Right lobe of liver (tissue), 6 donors: ENCODE measurements at regions not wholly inside any gene's neighbourhood (a gene's known extent, or its start where the extent isn't known, plus 50 kb on each side); places are given as distances from the start of the nearest gene placed in this dataset.

Source experiments
- ATAC-seq, 4 donors: fragments of 200-7000 bp; cut with Tn5 transposase; one replicate each; pipeline ENCODE4 v1.9.1; 2020; ENCODE audit warnings: mild to moderate bottlenecking in 4 of 4, moderate library complexity in 4 of 4
- DNase-seq, 3 donors: peaks; one replicate each; pipeline ENCODE4 v3.0.0-alpha.2; 2020
- H3K27ac ChIP-seq, 3 donors: fragments of 200-600 bp; one replicate each; pipeline ENCODE4 v1.8.0; 2022
- H3K27me3 ChIP-seq, 2 donors: fragments of 200-600 bp; one replicate each; pipeline ENCODE4 v1.8.0; 2022
- H3K36me3 ChIP-seq, 4 donors: fragments of 200-600 bp; sonication (generic) in 1 of 4; one replicate each; pipeline versions ENCODE4 v1.5.1 to v1.8.0; 2017 to 2022; ENCODE audit warnings: control low read depth in 1 of 4
- H3K4me1 ChIP-seq, 4 donors: fragments of 200-600 bp; sonication (generic) in 1 of 4; one replicate each; pipeline versions ENCODE4 v1.5.1 to v1.8.0; 2017 to 2022; ENCODE audit warnings: control low read depth in 1 of 4
- H3K4me3 ChIP-seq, 3 donors: fragments of 200-600 bp; one replicate each; pipeline ENCODE4 v1.8.0; 2022
- H3K9me3 ChIP-seq, 4 donors: fragments of 200-600 bp; sonication (generic) in 1 of 4; one replicate each; pipeline versions ENCODE4 v1.5.1 to v1.8.0; 2017 to 2022; ENCODE audit warnings: control low read depth in 1 of 4
- CTCF ChIP-seq, 4 donors: fragments of 200-600 bp in 3 of 4; fragments of 450-650 bp in 1 of 4; IDR thresholded peaks; one replicate each; pipeline versions ENCODE4 v1.5.1 to v1.8.0; 2016 to 2022; ENCODE audit warnings: antibody characterized with exemption in 4 of 4, mild to moderate bottlenecking in 2 of 4
- POLR2A ChIP-seq: fragments of 450-650 bp; IDR thresholded peaks from one replicate; pipeline ENCODE4 v1.6.1; 2017; ENCODE audit warnings: antibody characterized with exemption, mild to moderate bottlenecking
- WGBS: methylation state at CpG from one replicate; pipeline ENCODE4 v1.1.6; 2018; ENCODE audit warnings: low coverage, low lambda C conversion rate; ENCODE audit not compliant: insufficient coverage; ENCODE audit errors: missing lambda C conversion rate; 5-methylcytosine and 5-hydroxymethylcytosine counted together
- intact Hi-C, 2 donors: fragments of 100-400 bp; cut with DNase I; formaldehyde crosslinking; loops; one replicate each; pipeline versions ENCODE4 v1.11.2 to v1.14.1; 2022
- donor health status: DM: no; HTN: yes; CAD: no.
- donor health status: DM: no; HTN: no; CAD: no.
- donor health status: DM: no; HTN: no; CAD: no.
- donor health status: DM: no; HTN: yes; CAD: no.
- donor health status: DM: no; HTN: yes; CAD: no.

DNA sequence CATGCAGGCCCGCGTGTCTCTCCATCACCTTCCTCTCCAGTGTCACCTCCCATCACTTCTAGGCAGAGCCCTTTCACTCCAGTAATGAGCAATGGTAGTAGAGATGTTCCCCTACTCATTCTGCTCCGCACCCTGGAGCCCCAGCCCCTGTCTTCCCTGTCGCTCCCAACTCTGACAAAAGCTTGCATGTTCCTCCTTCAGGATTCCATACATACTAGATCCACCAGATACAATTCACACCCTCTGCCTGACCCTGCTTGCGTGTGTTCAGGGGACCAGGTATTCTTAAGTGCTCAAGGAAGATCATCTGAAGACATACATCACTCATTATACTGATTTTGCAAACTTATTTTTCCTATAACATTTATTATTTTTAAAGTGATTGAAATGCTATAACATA, 222.7 kb downstream of the SNX19 start:
- ATAC-seq (no peak), DNase-seq (no peak)
- no peaks in the 10 kb centered on the region for H3K36me3 ChIP-seq
- 46% methylated on average over 5 of the region's 5 CpGs for WGBS
- no peak for TF ChIP-seq POLR2A
- TF ChIP-seq CTCF (IDR thresholded peaks at IDR 0.05), result no peak
- intact Hi-C loops, result no loop called here
- H3K9me3 ChIP-seq, result no peaks in the 10 kb centered on the region
- H3K27ac ChIP-seq, result no peak overlapping the region
- no peaks in the 10 kb centered on the region for H3K4me1 ChIP-seq
- no peaks in the 10 kb centered on the region for H3K27me3 ChIP-seq
- H3K4me3 ChIP-seq, result no peak overlapping the region

GRCh38 chr11:130694488-130695045, 221.7 kb downstream of the SNX19 start:
- TF ChIP-seq CTCF (IDR thresholded peaks at IDR 0.05), result no peak
- Histone ChIP-seq H3K27ac (no peak overlapping the region), H3K27me3 (no peaks in the 10 kb centered on the region), H3K9me3 (no peaks in the 10 kb centered on the region), H3K4me3 (no peak overlapping the region), H3K36me3 (no peaks in the 10 kb centered on the region), H3K4me1 (no peaks in the 10 kb centered on the region)
- intact Hi-C loops, result no loop called here
- DNase-seq, result no peak
- 64% methylated on average over 5 of the region's 5 CpGs for WGBS
- no peak for ATAC-seq

DNA sequence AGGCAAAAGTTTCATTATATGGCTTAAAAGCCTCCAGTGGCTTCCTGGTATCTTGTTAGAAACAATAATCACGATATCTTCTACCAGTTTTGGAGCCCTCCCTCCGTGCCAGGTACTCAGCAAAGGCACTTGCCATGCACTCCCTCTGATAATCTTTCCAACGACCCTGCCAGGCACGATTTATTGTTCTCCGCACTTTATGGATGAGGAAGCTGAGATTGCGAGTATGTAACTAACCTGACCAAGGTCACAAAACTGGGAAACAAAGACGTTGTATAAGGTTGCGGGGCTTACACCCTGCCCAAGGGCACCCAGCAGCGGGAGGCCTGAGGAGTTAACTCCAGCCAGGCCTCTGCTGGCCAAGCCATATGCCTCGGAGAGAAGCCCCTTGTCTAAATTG, 218.1 kb downstream of the SNX19 start:
- Histone ChIP-seq H3K4me3 (no peak overlapping the region), H3K36me3 (no peaks in the 10 kb centered on the region), H3K27ac (no peak overlapping the region), H3K4me1 (no peaks in the 10 kb centered on the region), H3K27me3 (no peaks in the 10 kb centered on the region), H3K9me3 (no peaks in the 10 kb centered on the region)
- no peak for TF ChIP-seq CTCF (IDR thresholded peaks at IDR 0.05)
- TF ChIP-seq POLR2A, result no peak
- ATAC-seq, result no peak
- 43% methylated on average over 8 of the region's 10 CpGs for WGBS
- DNase-seq, result no peak
- intact Hi-C loops, result no loop called here

- Histone ChIP-seq H3K27ac (no peak overlapping the region), H3K4me1 (no peaks in the 10 kb centered on the region)
- ATAC-seq, result no peak
These were observed 216.7 kb downstream of the SNX19 start for GRCh38 chr11:130699561-130699960.

More at GRCh38 chr11:130699561-130699960, 216.7 kb downstream of the SNX19 start:
- Histone ChIP-seq H3K4me3 (no peak overlapping the region), H3K36me3 (no peaks in the 10 kb centered on the region), H3K27me3 (no peaks in the 10 kb centered on the region), H3K9me3 (no peaks in the 10 kb centered on the region)
- intact Hi-C loops, result no loop called here
- 65% methylated on average over 6 of the region's 7 CpGs for WGBS
- TF ChIP-seq CTCF (IDR thresholded peaks at IDR 0.05) (no peak), POLR2A (no peak)
- DNase-seq, result no peak
